B cell (primary cell): ENCODE measurements at regions not wholly inside any gene's neighbourhood (a gene's known extent, or its start where the extent isn't known, plus 50 kb on each side); places are given as distances from the start of the nearest gene placed in this dataset.
A peak's percentile ranks its signal among the peaks of the same experiment; 100 is the strongest.

ENCODE experiments used
- ATAC-seq: fragments of 200-7000 bp; cut with Tn5 transposase; one replicate; pipeline ENCODE4 v1.10.0; 2021; ENCODE audit warnings: low read depth, mild to moderate bottlenecking, moderate number of reproducible peaks, moderate library complexity
- CTCF ChIA-PET: fragments of 350-600 bp; sonication (Branson Sonifier 250); formaldehyde crosslinking; loops from one replicate; lab custom pipeline; 2021; ENCODE audit warnings: antibody characterized with exemption, inconsistent platforms; lab: Charles Lee
- POLR2A ChIA-PET: fragments of 350-600 bp; sonication (Branson Sonifier 250); formaldehyde crosslinking; loops from one replicate; lab custom pipeline; 2021; ENCODE audit warnings: antibody characterized with exemption; lab: Charles Lee
- DNase-seq: peaks from one replicate; pipeline ENCODE4 v3.0.0; 2013
- H2AFZ ChIP-seq: 2 replicates; pipeline ENCODE4 v1.6.1; 2012; ENCODE audit warnings: mild to moderate bottlenecking, low read depth, low read length; ENCODE audit not compliant: insufficient read depth, poor library complexity, severe bottlenecking
- H3K27ac ChIP-seq, 2 donors: 1 replicate in 1 of 2; 2 replicates in 1 of 2; pipeline ENCODE4 v1.5.1; 2012 to 2013; ENCODE audit warnings: low read length in 2 of 2, mild to moderate bottlenecking in 2 of 2, moderate library complexity in 1 of 2
- H3K27me3 ChIP-seq, 4 experiments: fragments of 200-600 bp in 1 of 4; sonication (generic) in 1 of 4; replicated peaks in 1 of 4; 1 replicate in 2 of 4; 2 replicates in 2 of 4; pipeline versions ENCODE4 v1.6.1 to v1.7.0; 2013 to 2016; ENCODE audit warnings: low read length in 3 of 4, mild to moderate bottlenecking in 2 of 4, mixed read lengths in 1 of 4, moderate library complexity in 1 of 4; ENCODE audit not compliant: insufficient read depth in 4 of 4, control insufficient read depth in 3 of 4; ENCODE audit errors: control extremely low read depth in 1 of 4
- H3K36me3 ChIP-seq, 2 experiments: replicated peaks in 1 of 2; 1 replicate in 1 of 2; 2 replicates in 1 of 2; pipeline versions ENCODE4 v1.6.1 to v1.7.1; 2013; ENCODE audit warnings: low read length in 1 of 2; ENCODE audit not compliant: insufficient read depth in 2 of 2, control insufficient read depth in 1 of 2; ENCODE audit errors: control extremely low read depth in 1 of 2, extremely low read depth in 1 of 2
- H3K4me1 ChIP-seq, 2 donors: fragments of 200-600 bp in 1 of 2; sonication (generic) in 1 of 2; 1 replicate in 1 of 2; 2 replicates in 1 of 2; pipeline versions ENCODE4 v1.5.1 to v1.6.1; 2013 to 2017; ENCODE audit warnings: low read length in 2 of 2; ENCODE audit not compliant: control insufficient read depth in 2 of 2, insufficient read depth in 2 of 2
- H3K4me2 ChIP-seq: replicated peaks from 2 replicates; pipeline ENCODE3; 2012; ENCODE audit warnings: mild to moderate bottlenecking, low read depth, low read length; ENCODE audit not compliant: poor library complexity, severe bottlenecking
- H3K4me3 ChIP-seq, 5 experiments: fragments of 200-600 bp in 1 of 5; sonication (generic) in 1 of 5; 1 replicate in 3 of 5; 2 replicates in 2 of 5; pipeline versions ENCODE4 v1.5.1 to v1.7.0; 2011 to 2016; ENCODE audit warnings: low read length in 4 of 5, mild to moderate bottlenecking in 4 of 5, low read depth in 2 of 5, control low read depth in 1 of 5, moderate library complexity in 1 of 5; ENCODE audit not compliant: insufficient read depth in 1 of 5; ENCODE audit errors: control extremely low read depth in 1 of 5, extremely low read depth in 1 of 5
- H3K79me2 ChIP-seq: fragments of 200-600 bp; sonication (generic); one replicate; pipeline ENCODE4 v1.6.0; 2016; ENCODE audit warnings: low read length; ENCODE audit not compliant: control insufficient read depth, insufficient read depth
- H3K9ac ChIP-seq: fragments of 200-600 bp; sonication (generic); 2 replicates; pipeline ENCODE4 v1.6.1; 2017; ENCODE audit warnings: mild to moderate bottlenecking, low read length, moderate library complexity
- H3K9me3 ChIP-seq, 3 donors: one replicate each; pipeline versions ENCODE4 v1.6.1 to v1.7.1; 2013; ENCODE audit warnings: low read length in 2 of 3; ENCODE audit not compliant: control insufficient read depth in 2 of 3, insufficient read depth in 1 of 3; ENCODE audit errors: control extremely low read depth in 1 of 3
- H4K20me1 ChIP-seq: 2 replicates; pipeline ENCODE4 v1.6.0; 2012; ENCODE audit warnings: mild to moderate bottlenecking, low read length; ENCODE audit not compliant: insufficient read depth, control insufficient read depth, poor library complexity, severe bottlenecking
- H3K27ac Mint-ChIP-seq: one replicate; pipeline ENCODE4 v1.8.0; 2021; ENCODE audit warnings: mixed read lengths
- H3K27me3 Mint-ChIP-seq: one replicate; pipeline ENCODE4 v1.8.0; 2021; ENCODE audit warnings: mixed read lengths
- H3K4me1 Mint-ChIP-seq: one replicate; pipeline ENCODE4 v1.8.0; 2021; ENCODE audit warnings: mixed read lengths
- H3K4me3 Mint-ChIP-seq: one replicate; pipeline ENCODE4 v1.8.0; 2021; ENCODE audit warnings: mixed read lengths
- H3K9me3 Mint-ChIP-seq: one replicate; pipeline ENCODE4 v1.8.0; 2022; ENCODE audit warnings: mixed read lengths; ENCODE audit not compliant: insufficient read depth
- EZH2 ChIP-seq: IDR thresholded peaks from 2 replicates; pipeline ENCODE4 v1.6.1; 2012; ENCODE audit warnings: borderline replicate concordance, low read depth, mild to moderate bottlenecking, moderate library complexity, low read length; ENCODE audit not compliant: insufficient read depth, poor library complexity, severe bottlenecking
- WGBS: methylation state at CpG from one replicate; pipeline ENCODE4 v1.1.5; 2013; ENCODE audit warnings: missing lambda C conversion rate; ENCODE audit not compliant: insufficient coverage; 5-methylcytosine and 5-hydroxymethylcytosine counted together
- intact Hi-C: fragments of 100-400 bp; cut with micrococcal nuclease; formaldehyde crosslinking; loops from one replicate; pipeline ENCODE4 v1.10.0; 2022
- TF ChIP-seq, protein P1 (sequence below): fragments of 200-600 bp; IDR thresholded peaks from one replicate; pipeline ENCODE4 v1.8.0; 2022; ENCODE audit warnings: antibody characterized with exemption, mild to moderate bottlenecking

DNA sequence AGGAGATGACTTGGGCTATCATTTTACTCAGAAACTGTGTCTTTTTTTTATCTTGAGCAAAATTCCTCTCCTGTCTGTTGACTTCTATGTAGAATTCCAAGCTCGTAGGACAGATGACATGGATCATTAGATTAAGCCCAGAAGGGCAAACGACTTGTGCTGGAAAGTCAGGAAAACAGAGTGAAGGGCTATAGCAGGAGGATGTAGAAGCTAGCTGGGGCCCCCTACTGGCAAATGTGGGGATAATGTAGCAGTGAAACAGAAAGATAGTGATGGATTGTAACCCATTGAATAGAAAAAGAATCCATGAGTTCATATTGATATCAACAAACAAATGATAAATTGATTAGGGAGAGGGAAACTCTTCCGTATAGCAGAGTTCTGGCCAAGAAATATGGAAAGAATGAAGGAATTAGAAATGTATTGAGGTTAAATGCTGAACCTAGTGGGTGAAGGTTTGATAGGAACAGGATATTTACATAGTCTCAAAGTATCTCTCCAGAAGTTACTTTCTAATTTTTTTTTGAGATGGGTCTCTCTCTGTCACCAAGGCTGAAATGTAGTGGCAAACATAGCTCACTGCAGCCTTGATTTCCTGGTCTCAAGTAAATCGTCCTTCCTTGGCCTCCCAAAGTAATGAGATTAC, 103.6 kb downstream of the LYZL1 start:
- Histone ChIP-seq H3K27ac (no peak overlapping the region), H2AFZ (no peak overlapping the region), H3K79me2 (no peaks in the 10 kb centered on the region), H3K9me3 (no peaks in the 10 kb centered on the region), H3K4me3 (no peak overlapping the region), H3K4me2 (no peak overlapping the region), H3K4me1 (no peaks in the 10 kb centered on the region), H3K9ac (no peak overlapping the region), H3K27me3 (peaks cover 0 to 2% (median 0%) of the 10 kb centered on the region in 4 experiments), H3K36me3 (no peaks in the 10 kb centered on the region), H4K20me1 (no peaks in the 10 kb centered on the region)
- ChIA-PET CTCF (interaction anchor here (0.6 to 0.8 kb wide), 2 partner anchors 74 to 729 kb away, joined by 3 read pairs; no protein-coding TSS in a partner anchor), POLR2A (no interaction called here)
- Mint-ChIP-seq H3K27me3 (peaks cover 17% of the 10 kb centered on the region), H3K4me1 (no peaks in the 10 kb centered on the region), H3K9me3 (no peaks in the 10 kb centered on the region), H3K27ac (no peak overlapping the region), H3K4me3 (no peak overlapping the region)
- intact Hi-C loops, result no loop called here
- 20% methylated on average over 2 of the region's 4 CpGs for WGBS
- peak; percentile 17 for DNase-seq
- no peak for ATAC-seq
- TF ChIP-seq EZH2, result no peak
- TF ChIP-seq, protein P1, sequence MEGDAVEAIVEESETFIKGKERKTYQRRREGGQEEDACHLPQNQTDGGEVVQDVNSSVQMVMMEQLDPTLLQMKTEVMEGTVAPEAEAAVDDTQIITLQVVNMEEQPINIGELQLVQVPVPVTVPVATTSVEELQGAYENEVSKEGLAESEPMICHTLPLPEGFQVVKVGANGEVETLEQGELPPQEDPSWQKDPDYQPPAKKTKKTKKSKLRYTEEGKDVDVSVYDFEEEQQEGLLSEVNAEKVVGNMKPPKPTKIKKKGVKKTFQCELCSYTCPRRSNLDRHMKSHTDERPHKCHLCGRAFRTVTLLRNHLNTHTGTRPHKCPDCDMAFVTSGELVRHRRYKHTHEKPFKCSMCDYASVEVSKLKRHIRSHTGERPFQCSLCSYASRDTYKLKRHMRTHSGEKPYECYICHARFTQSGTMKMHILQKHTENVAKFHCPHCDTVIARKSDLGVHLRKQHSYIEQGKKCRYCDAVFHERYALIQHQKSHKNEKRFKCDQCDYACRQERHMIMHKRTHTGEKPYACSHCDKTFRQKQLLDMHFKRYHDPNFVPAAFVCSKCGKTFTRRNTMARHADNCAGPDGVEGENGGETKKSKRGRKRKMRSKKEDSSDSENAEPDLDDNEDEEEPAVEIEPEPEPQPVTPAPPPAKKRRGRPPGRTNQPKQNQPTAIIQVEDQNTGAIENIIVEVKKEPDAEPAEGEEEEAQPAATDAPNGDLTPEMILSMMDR, result peak; percentile 71

DNA sequence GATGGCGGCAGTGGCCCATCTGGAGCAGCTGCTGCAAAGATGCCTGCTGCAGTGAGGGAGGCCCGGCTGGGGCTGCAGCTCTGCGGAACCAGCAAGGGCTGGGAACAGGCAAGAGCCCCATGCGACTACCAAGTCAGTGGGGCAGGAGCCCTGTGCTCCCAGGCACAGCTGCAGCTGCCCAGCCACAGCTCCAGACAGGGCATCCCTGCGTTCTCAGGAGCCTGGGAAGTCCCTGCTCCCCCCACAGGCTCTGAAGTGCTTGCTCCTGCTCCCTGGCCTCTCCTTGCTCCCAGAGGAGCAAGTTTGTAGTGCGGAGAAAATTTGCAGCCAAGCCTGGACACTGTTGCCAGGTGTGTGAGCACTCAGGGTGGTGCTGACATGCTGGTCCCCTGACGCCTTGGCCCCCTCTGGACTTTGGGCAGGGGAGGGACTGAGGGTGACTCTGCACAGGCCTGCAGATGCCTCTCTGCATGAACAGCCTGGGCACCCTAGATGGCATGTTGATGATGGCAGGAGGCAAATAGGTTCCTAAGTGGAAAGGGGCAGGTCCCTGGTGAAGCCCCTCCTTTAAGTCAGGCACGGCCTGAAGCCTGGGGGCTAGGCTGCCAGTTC, 105.6 kb downstream of the LYZL1 start:
- H3K36me3 ChIP-seq, result no peaks in the 10 kb centered on the region
- peaks cover 0 to 2% (median 0%) of the 10 kb centered on the region in 4 experiments for H3K27me3 ChIP-seq
- H3K9me3 ChIP-seq, result no peaks in the 10 kb centered on the region
- no peaks in the 10 kb centered on the region for H3K4me1 ChIP-seq
- H3K9me3 Mint-ChIP-seq, result no peaks in the 10 kb centered on the region
- no peak overlapping the region for H3K4me3 ChIP-seq
- no peak for TF ChIP-seq EZH2
- TF ChIP-seq, protein P1, result no peak
- H4K20me1 ChIP-seq, result no peaks in the 10 kb centered on the region
- DNase-seq (no peak), ATAC-seq (no peak)
- no peak overlapping the region for H3K4me3 Mint-ChIP-seq
- H3K4me1 Mint-ChIP-seq, result no peaks in the 10 kb centered on the region
- no peak overlapping the region for H3K9ac ChIP-seq
- intact Hi-C loops, result no loop called here
- CTCF ChIA-PET, result interaction anchor here (1.0 kb wide), 1 partner anchor 8 kb away, joined by 10 read pairs; no protein-coding TSS in a partner anchor
- no peak overlapping the region for H2AFZ ChIP-seq
- H3K27me3 Mint-ChIP-seq, result peaks cover 17% of the 10 kb centered on the region
- POLR2A ChIA-PET, result no interaction called here
- H3K4me2 ChIP-seq, result no peak overlapping the region
- no peak overlapping the region for H3K27ac ChIP-seq
- 84% methylated on average over 8 of the region's 8 CpGs for WGBS
- H3K27ac Mint-ChIP-seq, result no peak overlapping the region
- H3K79me2 ChIP-seq, result no peaks in the 10 kb centered on the region
